Renal cortex interstitium (tissue), 11 donors: ENCODE measurements at regions not wholly inside any gene's neighbourhood (a gene's known extent, or its start where the extent isn't known, plus 50 kb on each side); places are given as distances from the start of the nearest gene placed in this dataset.

Experiments used
- DNase-seq, 11 donors: peaks; one replicate each; pipeline ENCODE4 v3.0.0-alpha.2; 2013; ENCODE audit warnings: low read depth in 9 of 11, low spot score in 4 of 11; ENCODE audit errors: extremely low read depth in 1 of 11

- peak in 3 of 11 donors; percentile 4 to 26 (median 12) for DNase-seq
Observed at GRCh38 chr9:108001237-108001636, 511.7 kb upstream of the KLF4 start.

DNA sequence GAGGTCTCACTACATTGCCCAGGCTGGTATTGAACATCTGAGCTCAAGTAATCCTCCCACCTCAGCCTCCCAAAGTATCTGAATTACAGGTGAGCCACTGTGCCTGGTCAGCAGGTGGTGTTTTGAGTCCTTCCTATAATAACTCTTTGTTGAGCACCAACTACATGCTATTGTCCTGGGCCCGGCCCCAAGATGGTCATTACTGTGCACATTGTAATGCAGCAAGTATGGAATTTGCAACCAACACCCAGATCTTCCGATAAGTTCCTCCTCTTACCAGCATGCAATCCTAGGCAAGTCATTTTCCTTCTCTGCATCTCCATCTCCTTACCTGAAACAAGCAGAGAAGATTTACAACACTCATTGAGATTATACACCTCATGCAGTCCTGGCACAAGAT, 510.3 kb upstream of the KLF4 start:
- no peak for DNase-seq

DNA sequence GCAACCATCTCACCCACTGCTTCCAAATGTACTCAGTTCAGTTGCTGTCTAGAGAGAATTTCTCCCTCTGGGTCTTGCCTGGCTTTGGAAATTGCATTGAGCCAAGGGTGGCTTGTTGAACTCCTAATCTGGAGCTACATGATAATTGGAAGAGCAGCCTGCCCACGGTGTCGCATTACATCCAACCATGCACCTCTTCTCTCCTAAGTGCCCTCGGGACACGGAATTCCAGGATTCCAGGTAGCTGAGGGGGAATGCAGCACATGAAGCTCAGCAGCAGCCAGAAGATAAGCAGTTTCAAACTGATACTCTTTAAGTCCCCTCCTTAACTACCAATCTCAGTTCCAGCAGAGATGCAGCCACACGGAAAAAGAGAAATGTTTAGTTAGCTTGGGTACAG, 509.4 kb upstream of the KLF4 start:
- DNase-seq = peak in 2 of 11 donors; percentile 3 to 7

DNA sequence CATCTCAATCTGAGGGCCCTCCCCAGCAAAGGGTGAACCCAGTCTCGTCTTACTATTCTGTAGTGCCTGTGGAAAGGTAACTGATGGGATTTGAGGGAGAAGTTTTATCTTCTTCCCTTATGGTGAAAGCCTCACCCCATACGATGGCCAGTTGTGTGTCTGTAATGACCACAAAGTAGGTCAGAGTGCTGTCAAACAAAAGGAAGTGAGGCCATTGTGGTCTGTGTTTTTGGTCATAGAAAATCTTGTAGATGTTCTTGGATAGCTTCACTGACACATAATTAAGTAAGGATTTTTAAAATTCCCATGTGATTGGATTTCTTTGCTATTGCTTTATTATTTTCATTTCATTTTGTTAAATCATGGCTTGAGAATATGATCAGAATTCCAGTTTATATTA, 505.1 kb upstream of the KLF4 start:
- DNase-seq = no peak

DNA sequence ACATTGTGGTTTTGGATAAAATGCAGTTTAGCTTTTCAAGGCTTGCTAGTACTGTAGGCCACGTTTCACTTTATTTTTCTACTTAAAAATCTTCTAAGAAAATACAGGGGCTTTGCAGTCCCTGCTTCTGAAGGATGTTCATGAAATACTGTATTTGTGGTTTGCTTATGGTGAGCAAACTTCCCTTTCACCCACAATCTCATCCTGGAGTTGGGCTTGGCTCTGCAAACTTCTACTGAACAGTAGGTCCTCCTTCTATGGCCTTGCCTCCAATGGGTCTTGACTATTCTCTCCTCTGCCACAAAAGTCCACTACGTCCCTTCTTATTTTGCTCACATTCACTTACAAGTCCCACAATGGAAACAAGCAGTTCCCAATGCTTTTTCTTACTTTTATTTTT, 502.7 kb upstream of the KLF4 start:
- no peak for DNase-seq

GRCh38 chr9:107991581-107991980, 502.0 kb upstream of the KLF4 start:
- no peak for DNase-seq

- no peak for DNase-seq
Observed at GRCh38 chr9:107989544-107989943, 500.0 kb upstream of the KLF4 start.

GRCh38 chr9:107989099-107989498, 499.5 kb upstream of the KLF4 start:
- no peak for DNase-seq

GRCh38 chr9:107984956-107985355, 495.4 kb upstream of the KLF4 start:
- peak in 1 of 11 donors; percentile 20 for DNase-seq

GRCh38 chr9:107983762-107984161, 494.2 kb upstream of the KLF4 start:
- no peak for DNase-seq

GRCh38 chr9:107983181-107983603, 493.6 kb upstream of the KLF4 start:
- no peak for DNase-seq

GRCh38 chr9:107982745-107983144, 493.2 kb upstream of the KLF4 start:
- no peak for DNase-seq

DNA sequence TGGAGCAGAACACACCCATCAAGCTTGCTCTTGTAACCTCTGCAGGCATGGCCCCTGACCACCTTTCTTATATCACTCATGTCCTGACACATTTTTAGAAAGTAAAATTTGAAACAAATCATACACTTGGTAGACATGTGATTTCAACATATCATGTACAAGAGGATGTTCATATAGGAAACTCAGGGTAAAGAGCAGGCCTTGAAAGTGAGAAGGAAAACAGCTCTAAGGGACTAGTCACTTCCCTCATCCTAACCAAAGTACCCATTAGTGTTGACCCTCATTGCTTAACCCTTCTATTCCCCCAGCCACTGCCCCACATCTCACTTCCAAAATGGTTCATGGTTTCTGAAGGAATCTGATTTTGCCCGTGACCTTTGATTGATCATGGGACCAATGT, 492.4 kb upstream of the KLF4 start:
- no peak for DNase-seq

- DNase-seq = no peak
Observed at GRCh38 chr9:107980984-107981383, 491.4 kb upstream of the KLF4 start.

DNA sequence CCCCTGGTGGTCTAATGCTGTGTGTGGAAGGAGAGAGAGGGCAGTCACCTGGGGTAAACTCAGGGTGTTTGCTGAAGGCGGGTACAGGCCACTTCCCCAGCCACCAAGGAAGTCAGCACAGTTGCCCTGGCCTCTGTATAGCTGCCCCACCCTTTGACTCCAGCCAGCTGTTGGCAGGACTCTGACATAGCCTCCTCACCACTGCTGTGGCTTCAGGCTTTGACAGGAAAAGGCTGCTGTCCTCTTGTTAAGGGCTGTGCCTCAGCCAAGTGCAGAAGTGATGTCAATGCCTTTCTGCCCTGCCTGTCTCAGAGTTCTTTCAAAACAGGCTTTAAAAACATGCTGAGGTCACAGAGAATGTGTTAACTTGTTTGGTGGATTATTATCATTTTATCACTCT, 487.2 kb upstream of the KLF4 start:
- DNase-seq = no peak

GRCh38 chr9:107975426-107976010, 485.9 kb upstream of the KLF4 start:
- no peak for DNase-seq

DNA sequence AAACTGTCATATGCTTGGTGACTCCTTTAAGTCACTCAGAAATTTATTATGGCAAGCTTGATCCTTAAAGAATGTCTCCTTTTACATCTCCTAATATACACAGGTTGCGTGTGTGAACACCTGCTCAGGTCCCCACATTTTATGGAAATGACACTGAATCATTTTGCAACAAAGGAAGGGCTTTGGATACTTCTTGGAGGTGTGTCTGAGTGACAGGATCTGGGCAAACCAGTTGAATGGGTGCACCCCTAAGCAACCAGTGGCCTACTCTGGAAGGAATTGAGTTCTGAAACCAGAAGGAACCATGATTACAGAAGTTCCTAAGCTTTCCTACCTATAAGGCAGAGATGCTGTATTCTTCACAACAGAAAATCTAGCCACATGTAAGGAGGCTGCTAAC, 483.9 kb upstream of the KLF4 start:
- DNase-seq = no peak

DNA sequence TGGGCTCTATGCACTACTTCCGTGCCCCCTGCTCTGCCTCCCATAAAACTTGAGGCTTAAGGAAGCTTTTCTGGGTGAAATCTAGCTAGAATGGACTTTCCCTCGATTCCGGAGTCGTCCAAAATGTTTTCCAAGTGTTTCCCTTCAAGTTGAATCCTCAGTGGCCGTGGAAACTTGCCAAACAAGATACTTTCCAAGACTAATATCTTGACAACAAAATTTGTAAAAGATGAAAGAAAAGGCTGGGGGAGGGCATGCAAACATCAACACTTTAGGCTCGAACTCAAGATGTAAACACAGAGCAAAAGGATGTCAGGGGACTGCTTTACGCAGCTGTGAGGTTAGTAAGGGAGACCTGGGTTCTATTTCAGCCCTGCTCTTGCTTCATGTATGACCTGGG, 482.8 kb upstream of the KLF4 start:
- peak in 5 of 11 donors; percentile 29 to 54 (median 41) for DNase-seq

DNA sequence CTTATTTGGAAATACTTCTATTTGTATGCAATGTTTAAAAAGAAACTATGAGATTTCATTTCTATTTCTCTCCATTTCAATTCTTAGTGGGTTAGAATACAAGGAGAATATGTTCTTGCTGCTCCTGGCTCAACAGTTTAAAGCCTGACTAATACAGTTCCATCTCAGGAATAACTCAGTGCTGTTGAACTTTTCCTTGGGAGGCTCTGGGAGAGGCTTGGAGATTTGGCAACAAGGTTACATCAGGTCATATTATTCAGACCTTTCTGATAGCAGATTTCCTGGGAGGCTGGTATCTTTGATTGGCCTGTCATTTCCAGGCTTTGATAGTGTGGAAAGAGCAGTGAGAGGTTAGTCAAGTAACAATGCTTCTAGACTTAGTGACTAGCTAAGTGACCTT, 481.7 kb upstream of the KLF4 start:
- no peak for DNase-seq

DNA sequence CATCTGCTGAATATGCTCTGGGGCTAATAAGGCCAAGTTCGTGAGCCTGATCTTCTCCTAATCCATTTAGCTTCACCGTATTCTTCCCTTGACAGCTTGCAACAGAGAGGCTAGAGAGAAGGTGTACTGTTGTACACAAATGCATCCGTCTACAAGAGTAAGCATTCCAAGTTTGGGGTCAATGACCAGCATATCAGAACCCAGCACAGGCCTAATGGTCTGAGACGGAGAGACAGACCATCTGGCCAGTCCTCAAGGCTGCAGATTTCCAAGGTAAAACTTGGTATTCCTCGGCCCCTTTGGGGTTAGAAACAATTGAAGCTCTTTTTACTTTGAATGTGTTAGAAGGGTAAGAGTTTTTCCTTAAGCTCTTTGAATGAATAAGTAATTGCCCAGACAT, 481.2 kb upstream of the KLF4 start:
- peak in 2 of 11 donors; percentile 25 to 43 for DNase-seq

DNA sequence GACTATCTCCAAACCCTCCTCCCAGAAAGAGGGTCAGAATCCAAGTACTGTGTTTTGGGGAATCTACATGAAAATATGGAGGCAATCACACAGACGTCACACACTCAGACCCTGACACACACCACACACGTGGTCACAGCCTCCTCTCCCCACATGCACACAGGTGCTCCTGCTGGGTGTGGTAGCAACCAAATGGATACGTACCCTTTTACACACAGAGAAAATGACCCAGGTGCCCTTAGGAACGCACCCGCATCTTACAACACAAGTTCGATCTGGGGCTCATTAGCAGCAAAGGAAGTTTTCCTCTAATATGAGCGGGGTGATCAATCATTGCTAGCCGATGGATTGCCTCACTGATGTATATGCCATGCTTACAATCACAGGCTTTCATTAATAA, 480.2 kb upstream of the KLF4 start:
- no peak for DNase-seq

DNA sequence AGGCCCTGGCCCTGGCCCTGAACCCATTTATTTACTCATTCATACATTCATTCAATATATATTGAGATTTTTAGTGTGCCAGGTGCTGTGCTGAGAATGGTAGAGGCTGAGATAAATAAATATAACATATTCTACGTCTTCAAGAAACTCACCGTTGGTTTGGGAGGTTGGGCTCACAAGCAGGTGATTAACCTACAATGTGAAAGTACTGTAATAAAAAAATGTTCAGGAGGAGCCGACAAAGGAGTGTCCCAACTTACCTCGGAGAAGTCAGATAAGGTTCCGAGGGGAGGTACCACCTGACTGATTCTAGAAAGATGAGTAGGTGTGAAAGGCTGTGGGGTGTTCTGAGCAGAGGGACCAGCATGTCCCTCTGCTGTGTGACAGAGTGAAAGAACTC, 479.6 kb upstream of the KLF4 start:
- DNase-seq = no peak
